ENCODE measurements at regions not wholly inside any gene's neighbourhood (a gene's known extent, or its start where the extent isn't known, plus 50 kb on each side); places are given as distances from the start of the nearest gene placed in this dataset.

- TF ChIP-seq CTBP1 (IDR thresholded peaks at IDR 0.05; ENCODE audit: borderline replicate concordance) = no peak
- no peak for TF ChIP-seq HDGF (IDR thresholded peaks at IDR 0.05; ENCODE audit: borderline replicate concordance)
- TF ChIP-seq SP1 (IDR thresholded peaks at IDR 0.05) = no peak
Measured at GRCh38 chr12:111029305-111029704, 108.9 kb upstream of the MYL2 start.
